ENCODE measurements at regions not wholly inside any gene's neighbourhood (a gene's known extent, or its start where the extent isn't known, plus 50 kb on each side); places are given as distances from the start of the nearest gene placed in this dataset.
A peak's percentile ranks its signal among the peaks of the same experiment; 100 is the strongest.

DNA sequence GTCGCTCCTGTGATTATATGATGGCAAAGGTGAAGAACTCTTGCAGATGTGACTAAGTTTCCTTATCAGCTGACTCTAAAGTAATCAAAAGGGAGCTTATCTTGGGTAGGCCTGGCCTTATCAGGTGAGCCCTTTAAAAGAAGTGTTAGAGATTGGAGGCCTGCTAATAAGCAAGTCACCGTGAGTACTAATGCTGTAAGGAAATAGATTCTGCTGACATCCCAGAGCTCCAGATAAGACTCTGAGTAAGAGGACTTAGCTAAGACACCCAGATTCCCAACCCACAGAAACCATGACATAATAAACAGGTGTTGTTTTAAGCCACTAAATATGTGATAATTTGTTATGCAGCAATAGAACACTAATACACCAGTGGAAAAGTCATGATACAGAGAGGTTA lies 99.9 kb upstream of the FAM20A start:
- H3K4me3 ChIP-seq, result no peak overlapping the region
- WGBS, 4 donors, result 28 to 63% (median 58%) methylated on average over 2 of the region's 2 CpGs
- DNase-seq (no peak), ATAC-seq (peak in 1 of 4 donors; percentile 12)
- intact Hi-C loops (cut with DNase I), result no loop called here
- peaks cover 0 to 31% (median 5%) of the 10 kb centered on the region in 12 donors for H3K4me1 ChIP-seq
- no peak for TF ChIP-seq POLR2A (IDR thresholded peaks at IDR 0.05)
- TF ChIP-seq, protein P1, sequence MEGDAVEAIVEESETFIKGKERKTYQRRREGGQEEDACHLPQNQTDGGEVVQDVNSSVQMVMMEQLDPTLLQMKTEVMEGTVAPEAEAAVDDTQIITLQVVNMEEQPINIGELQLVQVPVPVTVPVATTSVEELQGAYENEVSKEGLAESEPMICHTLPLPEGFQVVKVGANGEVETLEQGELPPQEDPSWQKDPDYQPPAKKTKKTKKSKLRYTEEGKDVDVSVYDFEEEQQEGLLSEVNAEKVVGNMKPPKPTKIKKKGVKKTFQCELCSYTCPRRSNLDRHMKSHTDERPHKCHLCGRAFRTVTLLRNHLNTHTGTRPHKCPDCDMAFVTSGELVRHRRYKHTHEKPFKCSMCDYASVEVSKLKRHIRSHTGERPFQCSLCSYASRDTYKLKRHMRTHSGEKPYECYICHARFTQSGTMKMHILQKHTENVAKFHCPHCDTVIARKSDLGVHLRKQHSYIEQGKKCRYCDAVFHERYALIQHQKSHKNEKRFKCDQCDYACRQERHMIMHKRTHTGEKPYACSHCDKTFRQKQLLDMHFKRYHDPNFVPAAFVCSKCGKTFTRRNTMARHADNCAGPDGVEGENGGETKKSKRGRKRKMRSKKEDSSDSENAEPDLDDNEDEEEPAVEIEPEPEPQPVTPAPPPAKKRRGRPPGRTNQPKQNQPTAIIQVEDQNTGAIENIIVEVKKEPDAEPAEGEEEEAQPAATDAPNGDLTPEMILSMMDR (IDR thresholded peaks at IDR 0.05), result no peak
- H3K27me3 ChIP-seq, result peaks cover 0 to 4% (median 0%) of the 10 kb centered on the region in 9 donors
- H3K36me3 ChIP-seq, result no peaks in the 10 kb centered on the region
- peak overlapping the region in 4 of 12 donors; percentile 8 to 42 (median 32) for H3K27ac ChIP-seq
- no peaks in the 10 kb centered on the region for H3K9me3 ChIP-seq

DNA sequence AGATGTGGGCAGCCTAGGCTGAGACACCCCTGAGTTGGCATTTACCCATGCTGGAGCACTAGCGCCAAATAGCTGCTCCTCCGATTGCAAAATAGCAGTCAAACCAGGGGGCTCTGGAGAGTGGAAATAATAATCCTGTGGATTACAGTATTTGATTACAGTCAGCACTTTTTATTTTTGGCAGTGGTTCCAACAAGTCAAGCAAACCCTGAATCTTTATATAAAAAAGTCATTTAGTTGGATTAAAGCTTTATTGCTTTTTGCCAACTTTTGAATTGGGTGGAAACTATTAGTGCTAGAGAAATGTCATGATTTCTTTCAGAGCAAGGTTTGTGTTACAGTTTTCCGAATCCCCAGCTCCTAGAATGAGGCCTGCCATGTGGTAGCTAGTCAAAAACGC lies 99.3 kb upstream of the FAM20A start:
- no peaks in the 10 kb centered on the region for H3K36me3 ChIP-seq
- intact Hi-C loops (cut with DNase I), result no loop called here
- no peak for TF ChIP-seq POLR2A (IDR thresholded peaks at IDR 0.05)
- TF ChIP-seq, protein P1 (IDR thresholded peaks at IDR 0.05), result no peak
- DNase-seq (no peak), ATAC-seq (no peak)
- H3K9me3 ChIP-seq, result no peaks in the 10 kb centered on the region
- 60 to 80% (median 74%) methylated on average over 4 of the region's 4 CpGs for WGBS, 4 donors
- no peak overlapping the region for H3K4me3 ChIP-seq
- peak overlapping the region in 3 of 12 donors; percentile 8 to 89 (median 42) for H3K27ac ChIP-seq
- peaks cover 0 to 29% (median 5%) of the 10 kb centered on the region in 12 donors for H3K4me1 ChIP-seq
- H3K27me3 ChIP-seq, result peaks cover 0 to 4% (median 0%) of the 10 kb centered on the region in 9 donors

DNA sequence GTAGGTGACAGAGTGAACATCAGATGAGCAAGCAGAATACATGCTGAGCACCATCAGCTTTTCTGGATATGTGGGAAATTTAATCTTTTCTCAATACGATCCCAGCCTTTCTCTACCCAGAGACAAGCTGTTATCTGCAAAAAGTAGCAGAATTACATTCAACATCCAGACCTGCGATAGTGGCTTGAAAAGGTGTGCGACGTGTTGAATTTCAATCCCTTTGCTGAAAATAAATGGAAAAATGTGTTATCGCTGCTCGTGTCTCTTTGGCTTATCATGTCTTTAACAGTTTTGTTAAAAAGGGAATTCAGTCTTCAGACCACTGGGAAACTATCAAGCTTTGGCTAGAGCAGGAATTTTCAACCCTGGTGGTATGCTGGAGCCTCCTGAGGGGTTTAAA lies 98.8 kb upstream of the FAM20A start:
- H3K4me1 ChIP-seq, result peaks cover 0 to 29% (median 5%) of the 10 kb centered on the region in 12 donors
- no peaks in the 10 kb centered on the region for H3K36me3 ChIP-seq
- 82 to 85% (median 84%) methylated on average over 6 of the region's 6 CpGs for WGBS, 4 donors
- H3K27me3 ChIP-seq, result peaks cover 0 to 4% (median 0%) of the 10 kb centered on the region in 9 donors
- H3K4me3 ChIP-seq, result no peak overlapping the region
- intact Hi-C loops (cut with DNase I), result no loop called here
- DNase-seq, result no peak
- H3K27ac ChIP-seq, result peak overlapping the region in 3 of 12 donors; percentile 43 to 89 (median 55)
- H3K9me3 ChIP-seq, result no peaks in the 10 kb centered on the region
- TF ChIP-seq, protein P1 (IDR thresholded peaks at IDR 0.05), result no peak
- TF ChIP-seq POLR2A (IDR thresholded peaks at IDR 0.05), result no peak
- ATAC-seq, result no peak

DNA sequence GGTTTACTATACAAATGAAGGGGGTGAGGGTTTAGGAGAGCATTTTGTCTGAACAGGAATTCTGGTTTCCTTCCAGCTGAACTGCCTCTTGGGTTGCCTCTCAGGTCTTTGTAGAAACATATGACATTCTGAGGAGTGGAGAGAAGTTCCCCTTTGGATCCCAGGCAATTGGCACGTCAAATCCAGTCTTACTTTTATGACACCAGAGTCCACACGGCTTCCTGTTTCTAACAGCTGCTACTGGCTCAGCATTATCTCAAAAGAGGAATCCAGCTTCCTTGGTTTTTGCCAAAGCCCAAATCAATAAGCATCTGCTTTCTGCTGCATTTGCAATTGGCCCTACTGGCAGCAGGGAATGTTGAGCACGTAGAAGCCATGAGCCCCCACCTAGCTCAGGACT lies 97.6 kb upstream of the FAM20A start:
- ATAC-seq, result peak; percentile 44 to 79 (median 66)
- peak overlapping the region in 9 of 12 donors; percentile 2 to 89 (median 54) for H3K27ac ChIP-seq
- intact Hi-C loops (cut with DNase I), result no loop called here

More for the DNA sequence above, 97.6 kb upstream of the FAM20A start:
- Histone ChIP-seq H3K27me3 (peaks cover 0 to 4% (median 0%) of the 10 kb centered on the region in 9 donors), H3K36me3 (no peaks in the 10 kb centered on the region), H3K4me1 (peaks cover 0 to 29% (median 5%) of the 10 kb centered on the region in 12 donors), H3K4me3 (no peak overlapping the region), H3K9me3 (no peaks in the 10 kb centered on the region)
- WGBS, 4 donors, result 47 to 57% (median 50%) methylated on average over 3 of the region's 3 CpGs
- TF ChIP-seq, protein P1 (IDR thresholded peaks at IDR 0.05), result no peak
- TF ChIP-seq POLR2A (IDR thresholded peaks at IDR 0.05), result no peak
- peak in 2 of 5 donors; percentile 24 to 43 for DNase-seq

All from heart left ventricle (tissue), 16 donors.